Activated CD8-positive, alpha-beta T cell treated with anti-CD3 and anti-CD28 coated beads for 36 hours (primary cell): ENCODE measurements at regions not wholly inside any gene's neighbourhood (a gene's known extent, or its start where the extent isn't known, plus 50 kb on each side); places are given as distances from the start of the nearest gene placed in this dataset.

Experiments used
- ATAC-seq: fragments of 200-7000 bp; cut with Tn5 transposase; one replicate; pipeline ENCODE4 v1.10.0; 2021; ENCODE audit warnings: mild to moderate bottlenecking, moderate library complexity
- CTCF ChIA-PET: fragments of 350-600 bp; sonication (Branson Sonifier 250); formaldehyde crosslinking; loops from one replicate; lab custom pipeline; 2021; ENCODE audit warnings: antibody characterized with exemption; lab: Charles Lee
- POLR2A ChIA-PET: fragments of 350-600 bp; sonication (Branson Sonifier 250); formaldehyde crosslinking; loops from one replicate; lab custom pipeline; 2021; ENCODE audit warnings: antibody characterized with exemption; lab: Charles Lee
- DNase-seq: peaks from one replicate; pipeline ENCODE4 v3.0.0-alpha.2; 2020
- H3K27ac Mint-ChIP-seq: one replicate; pipeline ENCODE4 v1.8.0; 2021; ENCODE audit warnings: mild to moderate bottlenecking, mixed read lengths
- H3K27me3 Mint-ChIP-seq: one replicate; pipeline ENCODE4 v1.8.0; 2021; ENCODE audit warnings: mixed read lengths
- H3K36me3 Mint-ChIP-seq: one replicate; pipeline ENCODE4 v1.8.0; 2021; ENCODE audit warnings: low read depth, mixed read lengths
- H3K4me1 Mint-ChIP-seq: one replicate; pipeline ENCODE4 v1.8.0; 2021; ENCODE audit warnings: low read depth, mixed read lengths
- H3K4me3 Mint-ChIP-seq: one replicate; pipeline ENCODE4 v1.8.0; 2021; ENCODE audit warnings: mild to moderate bottlenecking, moderate library complexity, mixed read lengths
- H3K9me3 Mint-ChIP-seq: one replicate; pipeline ENCODE4 v1.8.0; 2021; ENCODE audit warnings: mixed read lengths
- intact Hi-C: fragments of 100-400 bp; cut with micrococcal nuclease; formaldehyde crosslinking; loops from one replicate; pipeline ENCODE4 v1.10.0; 2022
- TF ChIP-seq, protein P1 (sequence below): fragments of 200-600 bp; IDR thresholded peaks from one replicate; pipeline ENCODE4 v1.8.0; 2022; ENCODE audit warnings: antibody characterized with exemption, mild to moderate bottlenecking

DNA sequence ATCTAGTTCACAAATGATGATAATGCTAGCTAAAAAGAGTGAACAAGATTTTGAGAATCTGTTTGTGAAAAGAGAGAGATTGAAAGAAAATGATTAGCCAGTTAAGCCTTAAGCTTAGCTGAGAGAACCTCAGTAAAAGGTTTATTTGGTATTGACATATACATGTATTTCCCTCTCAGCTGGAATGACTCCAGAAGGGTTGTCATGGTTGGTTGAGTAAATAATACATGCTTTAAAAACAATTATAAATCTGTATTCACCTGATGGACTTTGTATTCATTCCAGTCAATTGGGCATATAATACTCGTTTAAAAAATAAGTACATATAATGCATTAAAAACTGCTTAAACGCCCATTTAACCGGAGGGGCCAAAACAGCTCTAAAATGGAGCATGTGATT lies 181.4 kb downstream of the GRB14 start:
- H3K27ac Mint-ChIP-seq = no peak overlapping the region
- TF ChIP-seq, protein P1, sequence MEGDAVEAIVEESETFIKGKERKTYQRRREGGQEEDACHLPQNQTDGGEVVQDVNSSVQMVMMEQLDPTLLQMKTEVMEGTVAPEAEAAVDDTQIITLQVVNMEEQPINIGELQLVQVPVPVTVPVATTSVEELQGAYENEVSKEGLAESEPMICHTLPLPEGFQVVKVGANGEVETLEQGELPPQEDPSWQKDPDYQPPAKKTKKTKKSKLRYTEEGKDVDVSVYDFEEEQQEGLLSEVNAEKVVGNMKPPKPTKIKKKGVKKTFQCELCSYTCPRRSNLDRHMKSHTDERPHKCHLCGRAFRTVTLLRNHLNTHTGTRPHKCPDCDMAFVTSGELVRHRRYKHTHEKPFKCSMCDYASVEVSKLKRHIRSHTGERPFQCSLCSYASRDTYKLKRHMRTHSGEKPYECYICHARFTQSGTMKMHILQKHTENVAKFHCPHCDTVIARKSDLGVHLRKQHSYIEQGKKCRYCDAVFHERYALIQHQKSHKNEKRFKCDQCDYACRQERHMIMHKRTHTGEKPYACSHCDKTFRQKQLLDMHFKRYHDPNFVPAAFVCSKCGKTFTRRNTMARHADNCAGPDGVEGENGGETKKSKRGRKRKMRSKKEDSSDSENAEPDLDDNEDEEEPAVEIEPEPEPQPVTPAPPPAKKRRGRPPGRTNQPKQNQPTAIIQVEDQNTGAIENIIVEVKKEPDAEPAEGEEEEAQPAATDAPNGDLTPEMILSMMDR = no peak
- no peak overlapping the region for H3K4me3 Mint-ChIP-seq
- no peak for ATAC-seq
- DNase-seq = no peak
- H3K27me3 Mint-ChIP-seq = no peaks in the 10 kb centered on the region
- ChIA-PET POLR2A (no interaction called here), CTCF (no interaction called here)
- intact Hi-C loops = no loop called here
- no peaks in the 10 kb centered on the region for H3K36me3 Mint-ChIP-seq
- H3K4me1 Mint-ChIP-seq = no peaks in the 10 kb centered on the region
- no peaks in the 10 kb centered on the region for H3K9me3 Mint-ChIP-seq

DNA sequence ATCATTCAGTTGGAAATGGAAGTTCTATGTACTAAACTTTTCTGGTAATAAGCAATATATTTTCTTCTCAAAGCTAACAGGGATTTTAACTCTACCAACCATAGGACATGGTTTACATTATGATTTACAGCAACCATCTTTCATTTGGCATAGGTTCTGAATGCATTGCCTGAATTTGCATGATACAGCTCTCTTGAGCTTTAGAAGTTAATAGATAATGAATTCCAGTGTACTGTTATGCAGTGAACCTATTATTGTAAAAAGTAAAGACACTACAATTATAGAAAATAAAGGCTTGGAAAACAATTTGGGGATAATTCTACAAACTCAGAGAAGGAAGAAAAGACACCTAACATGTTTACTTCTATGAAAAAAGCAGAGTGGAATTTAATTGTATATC lies 182.0 kb downstream of the GRB14 start:
- no peak overlapping the region for H3K4me3 Mint-ChIP-seq
- no peak for ATAC-seq
- ChIA-PET CTCF (no interaction called here), POLR2A (no interaction called here)
- TF ChIP-seq, protein P1 = no peak
- no peak overlapping the region for H3K27ac Mint-ChIP-seq
- no peaks in the 10 kb centered on the region for H3K4me1 Mint-ChIP-seq
- H3K9me3 Mint-ChIP-seq = no peaks in the 10 kb centered on the region
- no peaks in the 10 kb centered on the region for H3K36me3 Mint-ChIP-seq
- H3K27me3 Mint-ChIP-seq = no peaks in the 10 kb centered on the region
- no peak for DNase-seq
- intact Hi-C loops = no loop called here

DNA sequence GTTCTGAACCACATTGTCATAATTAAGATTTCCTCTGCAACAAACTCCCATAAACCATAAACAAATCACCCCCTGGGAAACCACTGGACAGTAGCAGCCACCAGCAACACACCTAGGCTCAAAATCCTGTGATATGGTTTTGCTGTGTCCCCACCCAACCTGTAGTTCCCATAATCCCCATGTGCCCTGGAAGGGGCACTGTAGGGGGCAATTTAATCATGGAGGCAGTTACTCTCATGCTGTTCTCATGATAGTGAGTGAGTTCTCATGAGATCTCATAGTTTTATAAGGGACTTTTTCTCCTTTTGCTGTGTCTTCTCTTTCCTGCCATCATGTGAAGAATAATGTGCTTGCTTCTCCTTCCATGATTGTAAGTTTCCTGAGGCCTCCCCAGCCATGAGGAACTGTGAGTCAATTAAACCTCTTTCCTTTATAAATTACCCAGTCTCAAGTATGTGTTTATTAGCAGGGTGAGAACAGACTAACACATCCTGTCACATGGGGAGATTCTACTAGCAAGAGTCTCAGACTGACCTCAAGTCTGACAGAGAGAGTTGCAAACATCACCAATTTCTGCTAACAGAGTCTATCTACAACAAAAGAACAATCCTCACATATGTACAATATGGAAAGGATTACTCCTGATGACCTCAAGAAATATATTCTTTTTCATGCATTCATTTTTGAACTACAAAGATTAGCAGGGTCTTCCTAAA lies 182.6 kb downstream of the GRB14 start:
- TF ChIP-seq, protein P1 = no peak
- Mint-ChIP-seq H3K27ac (no peak overlapping the region), H3K4me3 (no peak overlapping the region), H3K27me3 (no peaks in the 10 kb centered on the region), H3K36me3 (no peaks in the 10 kb centered on the region), H3K9me3 (no peaks in the 10 kb centered on the region), H3K4me1 (no peaks in the 10 kb centered on the region)
- POLR2A ChIA-PET = no interaction called here
- no peak for DNase-seq
- CTCF ChIA-PET = no interaction called here
- ATAC-seq = no peak
- intact Hi-C loops = no loop called here

DNA sequence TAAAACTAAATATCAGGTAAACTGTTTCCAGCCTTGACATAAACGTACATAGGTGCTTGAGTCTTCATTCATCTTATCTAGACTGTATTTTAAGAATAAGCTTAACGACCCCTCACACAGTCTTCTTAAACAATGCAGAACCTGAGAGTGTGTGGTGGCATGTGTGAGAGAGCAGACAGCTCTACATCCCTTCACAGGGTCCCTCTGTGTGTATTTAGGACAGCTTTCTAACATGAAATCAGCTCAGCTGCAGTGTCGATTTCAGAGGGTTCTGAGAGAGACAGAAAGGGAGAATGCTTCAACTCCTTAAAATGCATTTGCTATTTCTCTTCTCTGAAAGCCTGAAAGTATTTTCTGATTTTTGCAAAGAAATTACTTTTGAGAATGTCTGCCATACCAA lies 185.2 kb downstream of the GRB14 start:
- Mint-ChIP-seq H3K27ac (no peak overlapping the region), H3K4me3 (no peak overlapping the region), H3K36me3 (no peaks in the 10 kb centered on the region), H3K4me1 (no peaks in the 10 kb centered on the region), H3K9me3 (no peaks in the 10 kb centered on the region), H3K27me3 (no peaks in the 10 kb centered on the region)
- ChIA-PET CTCF (no interaction called here), POLR2A (no interaction called here)
- intact Hi-C loops = no loop called here
- ATAC-seq (no peak), DNase-seq (no peak)
- TF ChIP-seq, protein P1 = no peak

DNA sequence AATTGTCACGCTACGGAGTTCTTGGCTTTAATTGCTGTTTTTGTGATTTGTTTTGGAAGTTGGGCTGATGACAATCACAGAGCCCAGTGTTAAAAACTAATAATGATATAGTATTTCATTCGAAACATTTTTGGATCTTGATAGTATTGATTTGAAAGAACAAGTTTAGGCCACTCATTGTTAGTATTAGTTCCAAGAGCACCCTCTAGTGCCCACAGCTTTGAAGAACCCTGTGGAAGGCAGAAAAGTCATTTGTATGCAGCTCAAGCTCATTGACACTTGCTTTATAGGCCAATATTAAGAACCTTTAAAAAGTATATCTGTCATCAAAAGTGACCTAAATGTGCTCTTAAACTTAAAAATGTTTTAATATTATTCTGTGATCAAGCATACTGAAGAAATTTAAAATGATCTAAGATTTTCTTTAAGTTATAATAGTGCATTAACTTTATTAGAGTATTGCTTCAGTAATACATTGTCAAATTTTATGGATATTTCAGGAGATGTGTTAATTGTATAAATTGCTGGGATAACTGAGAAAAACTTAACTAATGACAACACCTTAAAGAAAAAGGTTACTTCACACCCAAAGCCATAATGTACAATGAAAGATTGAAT lies 191.0 kb downstream of the GRB14 start:
- CTCF ChIA-PET = no interaction called here
- intact Hi-C loops = no loop called here

More for the DNA sequence above, 191.0 kb downstream of the GRB14 start:
- Mint-ChIP-seq H3K4me3 (no peak overlapping the region), H3K27ac (no peak overlapping the region), H3K27me3 (no peaks in the 10 kb centered on the region), H3K36me3 (no peaks in the 10 kb centered on the region), H3K4me1 (no peaks in the 10 kb centered on the region), H3K9me3 (no peaks in the 10 kb centered on the region)
- ATAC-seq = no peak
- TF ChIP-seq, protein P1 = no peak
- DNase-seq = peak; percentile 10
- POLR2A ChIA-PET = no interaction called here
